Ishikawa (cell line): ENCODE measurements at regions not wholly inside any gene's neighbourhood (a gene's known extent, or its start where the extent isn't known, plus 50 kb on each side); places are given as distances from the start of the nearest gene placed in this dataset.

Source experiments
- CEBPB ChIP-seq: IDR thresholded peaks from 2 replicates; pipeline ENCODE4 v1.6.1; 2012
- CREB1 ChIP-seq: IDR thresholded peaks from 2 replicates; pipeline ENCODE4 v1.6.1; 2012; ENCODE audit warnings: low read depth
- EGR1 ChIP-seq: IDR thresholded peaks from 2 replicates; pipeline ENCODE4 v1.6.1; 2012
- EP300 ChIP-seq: IDR thresholded peaks from 2 replicates; pipeline ENCODE4 v1.6.1; 2012; ENCODE audit warnings: borderline replicate concordance
- FOXM1 ChIP-seq: IDR thresholded peaks from 2 replicates; pipeline ENCODE4 v1.6.1; 2012; ENCODE audit warnings: low read depth, borderline replicate concordance
- MAX ChIP-seq: IDR thresholded peaks from 2 replicates; pipeline ENCODE4 v1.6.1; 2012
- NFIC ChIP-seq: IDR thresholded peaks from 2 replicates; pipeline ENCODE4 v1.6.1; 2012
- RAD21 ChIP-seq: IDR thresholded peaks from 2 replicates; pipeline ENCODE4 v1.6.1; 2012; ENCODE audit warnings: low read depth
- TAF1 ChIP-seq: IDR thresholded peaks from 2 replicates; pipeline ENCODE4 v1.6.1; 2012; ENCODE audit warnings: low read depth, mild to moderate bottlenecking
- TCF12 ChIP-seq: IDR thresholded peaks from 2 replicates; pipeline ENCODE4 v1.6.1; 2012; ENCODE audit warnings: low read depth
- TEAD4 ChIP-seq: IDR thresholded peaks from 2 replicates; pipeline ENCODE4 v1.6.1; 2012
- YY1 ChIP-seq: IDR thresholded peaks from 2 replicates; pipeline ENCODE4 v1.6.1; 2012; ENCODE audit warnings: low read depth
- ZBTB7A ChIP-seq: IDR thresholded peaks from 2 replicates; pipeline ENCODE4 v1.6.1; 2012; ENCODE audit warnings: low read depth
- TF ChIP-seq, protein P1 (sequence below): IDR thresholded peaks from 2 replicates; pipeline ENCODE4 v1.6.1; 2012
- TF ChIP-seq, protein P2 (sequence below): IDR thresholded peaks from 2 replicates; pipeline ENCODE4 v1.6.1; 2012; ENCODE audit warnings: low read depth, mild to moderate bottlenecking

GRCh38 chr4:177960566-177960965, 518.3 kb upstream of the AGA start:
- no peak for TF ChIP-seq TAF1
- no peak for TF ChIP-seq TEAD4
- no peak for TF ChIP-seq YY1
- no peak for TF ChIP-seq CEBPB
- no peak for TF ChIP-seq EGR1

GRCh38 chr4:177961761-177962380, 519.6 kb upstream of the AGA start:
- TF ChIP-seq, protein P1, sequence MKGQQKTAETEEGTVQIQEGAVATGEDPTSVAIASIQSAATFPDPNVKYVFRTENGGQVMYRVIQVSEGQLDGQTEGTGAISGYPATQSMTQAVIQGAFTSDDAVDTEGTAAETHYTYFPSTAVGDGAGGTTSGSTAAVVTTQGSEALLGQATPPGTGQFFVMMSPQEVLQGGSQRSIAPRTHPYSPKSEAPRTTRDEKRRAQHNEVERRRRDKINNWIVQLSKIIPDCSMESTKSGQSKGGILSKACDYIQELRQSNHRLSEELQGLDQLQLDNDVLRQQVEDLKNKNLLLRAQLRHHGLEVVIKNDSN: no peak
- TF ChIP-seq TEAD4 (no peak), NFIC (no peak), MAX (no peak)

DNA sequence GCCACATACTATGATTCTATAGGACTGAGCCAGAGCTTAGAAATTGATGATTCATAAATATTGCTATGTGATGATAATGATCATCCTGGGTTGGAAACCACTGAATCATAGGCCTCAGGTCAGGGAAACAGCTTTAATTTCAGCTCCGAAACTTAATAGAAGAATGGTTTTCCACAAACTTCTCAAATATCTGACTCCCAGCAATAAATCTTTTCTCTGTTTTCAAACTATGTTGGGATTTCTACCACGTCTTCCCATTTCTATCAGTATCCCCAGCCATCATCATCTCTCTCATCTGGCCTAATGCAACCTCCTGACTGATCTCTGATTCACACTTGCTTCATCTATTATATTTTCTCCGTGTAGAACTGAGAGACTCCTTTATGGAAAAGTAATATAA, 521.8 kb upstream of the AGA start:
- TF ChIP-seq EGR1: no peak
- TF ChIP-seq RAD21: no peak
- no peak for TF ChIP-seq EP300
- TF ChIP-seq TEAD4: no peak
- no peak for TF ChIP-seq FOXM1
- TF ChIP-seq TAF1: no peak
- TF ChIP-seq ZBTB7A: no peak
- no peak for TF ChIP-seq CEBPB
- TF ChIP-seq, protein P2, sequence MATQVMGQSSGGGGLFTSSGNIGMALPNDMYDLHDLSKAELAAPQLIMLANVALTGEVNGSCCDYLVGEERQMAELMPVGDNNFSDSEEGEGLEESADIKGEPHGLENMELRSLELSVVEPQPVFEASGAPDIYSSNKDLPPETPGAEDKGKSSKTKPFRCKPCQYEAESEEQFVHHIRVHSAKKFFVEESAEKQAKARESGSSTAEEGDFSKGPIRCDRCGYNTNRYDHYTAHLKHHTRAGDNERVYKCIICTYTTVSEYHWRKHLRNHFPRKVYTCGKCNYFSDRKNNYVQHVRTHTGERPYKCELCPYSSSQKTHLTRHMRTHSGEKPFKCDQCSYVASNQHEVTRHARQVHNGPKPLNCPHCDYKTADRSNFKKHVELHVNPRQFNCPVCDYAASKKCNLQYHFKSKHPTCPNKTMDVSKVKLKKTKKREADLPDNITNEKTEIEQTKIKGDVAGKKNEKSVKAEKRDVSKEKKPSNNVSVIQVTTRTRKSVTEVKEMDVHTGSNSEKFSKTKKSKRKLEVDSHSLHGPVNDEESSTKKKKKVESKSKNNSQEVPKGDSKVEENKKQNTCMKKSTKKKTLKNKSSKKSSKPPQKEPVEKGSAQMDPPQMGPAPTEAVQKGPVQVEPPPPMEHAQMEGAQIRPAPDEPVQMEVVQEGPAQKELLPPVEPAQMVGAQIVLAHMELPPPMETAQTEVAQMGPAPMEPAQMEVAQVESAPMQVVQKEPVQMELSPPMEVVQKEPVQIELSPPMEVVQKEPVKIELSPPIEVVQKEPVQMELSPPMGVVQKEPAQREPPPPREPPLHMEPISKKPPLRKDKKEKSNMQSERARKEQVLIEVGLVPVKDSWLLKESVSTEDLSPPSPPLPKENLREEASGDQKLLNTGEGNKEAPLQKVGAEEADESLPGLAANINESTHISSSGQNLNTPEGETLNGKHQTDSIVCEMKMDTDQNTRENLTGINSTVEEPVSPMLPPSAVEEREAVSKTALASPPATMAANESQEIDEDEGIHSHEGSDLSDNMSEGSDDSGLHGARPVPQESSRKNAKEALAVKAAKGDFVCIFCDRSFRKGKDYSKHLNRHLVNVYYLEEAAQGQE: no peak

DNA sequence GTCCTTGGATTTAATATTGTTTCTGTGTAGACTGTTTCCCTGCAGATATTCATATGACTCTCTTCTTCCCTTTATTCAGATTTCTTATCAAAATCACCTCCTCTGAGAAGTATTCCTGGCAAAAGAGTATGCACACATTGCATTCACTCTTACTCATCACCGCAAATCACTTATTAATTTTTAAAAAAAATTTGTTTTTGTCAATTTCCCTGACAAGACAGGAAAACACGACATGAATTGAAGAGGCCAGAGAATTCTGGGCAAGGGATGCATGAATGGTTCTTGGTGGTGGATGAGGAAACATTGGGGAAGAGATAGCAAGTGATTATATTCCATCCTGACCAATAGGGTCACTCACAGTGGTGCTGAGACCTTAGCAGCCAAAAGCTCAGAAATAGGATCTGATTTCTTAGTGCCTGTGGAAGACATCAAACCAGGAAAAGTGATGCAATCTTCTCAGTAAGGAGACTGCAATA, 522.5 kb upstream of the AGA start:
- TF ChIP-seq TAF1 (no peak), EP300 (no peak), EGR1 (no peak), ZBTB7A (no peak), TEAD4 (no peak), NFIC (no peak)

- TF ChIP-seq, protein P2: no peak
- TF ChIP-seq EGR1 (no peak), NFIC (no peak), CREB1 (no peak), CEBPB (no peak), FOXM1 (no peak), MAX (no peak), TAF1 (no peak), RAD21 (no peak), ZBTB7A (no peak), TEAD4 (no peak)
- TF ChIP-seq, protein P1: no peak
Measured at GRCh38 chr4:177967328-177967727, 525.1 kb upstream of the AGA start.

DNA sequence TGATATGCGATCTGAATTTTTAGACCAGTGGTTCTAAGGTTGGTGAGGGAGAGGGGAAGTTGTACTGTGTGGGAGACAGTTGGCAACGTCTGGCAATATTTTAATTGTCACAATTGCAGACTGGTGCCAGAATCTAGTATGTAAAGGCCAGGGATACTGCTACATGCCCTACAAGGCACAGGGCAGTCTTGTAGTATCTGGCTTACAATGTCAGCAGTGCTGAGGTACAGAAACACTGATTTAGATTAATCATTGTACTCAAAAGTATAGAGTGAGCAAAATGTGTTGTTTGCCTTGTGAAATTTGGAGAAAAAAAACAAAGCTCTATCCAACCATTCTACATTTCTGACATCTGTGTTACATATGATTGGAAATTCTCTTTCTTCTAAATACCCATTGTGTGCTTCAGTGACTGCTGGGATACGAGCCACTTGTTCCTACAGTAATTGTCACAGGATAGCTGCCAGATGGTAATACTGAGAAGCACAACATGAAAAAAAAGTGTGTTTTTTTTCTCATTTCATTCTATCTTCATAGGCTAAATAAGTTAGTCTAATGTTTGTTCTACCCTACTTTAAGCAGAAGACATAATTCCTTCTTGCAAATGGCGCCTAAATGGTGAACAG, 526.7 kb upstream of the AGA start:
- TF ChIP-seq TEAD4 (no peak), CREB1 (no peak), ZBTB7A (no peak)

DNA sequence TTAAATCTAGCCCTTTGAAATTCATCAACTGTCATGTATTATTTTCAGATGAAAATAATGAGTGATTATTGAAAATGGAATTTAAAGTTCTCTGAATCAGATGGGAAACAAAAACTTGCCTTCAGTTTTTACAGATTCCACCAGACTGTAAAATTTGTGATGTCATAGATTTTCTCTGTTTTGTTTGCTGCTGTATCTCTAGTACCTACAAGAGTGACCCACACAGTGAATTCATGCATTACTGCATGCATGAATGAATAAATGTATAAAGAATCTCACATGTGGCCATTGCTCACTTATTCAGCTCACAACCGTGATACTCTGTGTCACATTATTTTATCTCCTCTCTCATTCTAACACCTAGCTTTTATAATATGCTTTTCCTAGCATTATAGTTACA, 532.2 kb upstream of the AGA start:
- TF ChIP-seq RAD21 (no peak), CEBPB (no peak), TAF1 (no peak), TCF12 (no peak)
